ENCODE measurements at regions not wholly inside any gene's neighbourhood (a gene's known extent, or its start where the extent isn't known, plus 50 kb on each side); places are given as distances from the start of the nearest gene placed in this dataset.

DNA sequence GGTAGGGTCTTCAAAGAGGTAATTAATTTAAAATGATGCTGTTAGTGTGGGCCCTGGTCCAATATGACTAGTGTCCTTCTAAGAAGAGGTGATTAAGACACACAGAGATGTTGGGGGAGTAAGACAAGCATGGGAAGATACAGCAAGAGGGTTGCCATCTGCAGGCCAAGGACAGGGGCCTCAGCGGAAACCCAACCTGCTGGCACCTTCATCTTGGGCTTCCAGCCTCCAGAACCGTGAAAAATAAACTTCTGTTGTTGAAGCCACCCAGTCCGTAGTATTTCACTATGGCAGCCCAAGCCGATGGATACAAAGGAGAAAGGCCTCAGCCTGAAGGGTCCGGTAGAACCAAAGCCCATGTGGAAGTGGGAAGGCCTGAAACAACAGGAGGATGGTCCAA is 161.7 kb upstream of the UBE2E1 start:
- Histone ChIP-seq H3K27ac (ENCODE audit: low read depth, low read length) (no peak overlapping the region), H3K4me1 (ENCODE audit: control insufficient read depth, insufficient read depth, low read length) (no peaks in the 10 kb centered on the region), H3K9ac (ENCODE audit: low read length) (no peak overlapping the region), H3K27me3 (ENCODE audit: control insufficient read depth, insufficient read depth, low read length) (no peaks in the 10 kb centered on the region), H3K4me3 (ENCODE audit: low read length) (no peak overlapping the region), H3K36me3 (ENCODE audit: control insufficient read depth, insufficient read depth, low read length) (no peaks in the 10 kb centered on the region)

DNA sequence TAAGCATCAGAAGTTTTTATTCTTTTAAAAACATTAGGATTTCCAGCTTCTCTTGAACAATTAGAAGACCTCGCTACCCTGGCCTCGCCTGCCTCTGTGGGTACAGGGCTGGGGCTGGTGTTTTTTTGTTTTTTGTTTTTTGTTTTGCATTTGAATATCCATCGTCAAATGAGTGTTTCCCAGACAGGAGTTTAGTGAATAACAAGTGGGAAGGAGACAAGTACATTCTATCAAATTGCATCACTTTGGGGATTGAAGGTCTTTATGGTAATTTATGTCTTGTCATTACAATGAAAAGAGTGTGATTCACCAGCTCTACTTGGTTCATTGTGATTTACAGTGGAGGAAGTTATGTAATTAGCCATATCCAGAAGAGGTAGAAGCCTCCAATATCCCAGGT is 161.1 kb upstream of the UBE2E1 start:
- Histone ChIP-seq H3K36me3 (ENCODE audit: control insufficient read depth, insufficient read depth, low read length) (no peaks in the 10 kb centered on the region), H3K4me3 (ENCODE audit: low read length) (no peak overlapping the region)

DNA sequence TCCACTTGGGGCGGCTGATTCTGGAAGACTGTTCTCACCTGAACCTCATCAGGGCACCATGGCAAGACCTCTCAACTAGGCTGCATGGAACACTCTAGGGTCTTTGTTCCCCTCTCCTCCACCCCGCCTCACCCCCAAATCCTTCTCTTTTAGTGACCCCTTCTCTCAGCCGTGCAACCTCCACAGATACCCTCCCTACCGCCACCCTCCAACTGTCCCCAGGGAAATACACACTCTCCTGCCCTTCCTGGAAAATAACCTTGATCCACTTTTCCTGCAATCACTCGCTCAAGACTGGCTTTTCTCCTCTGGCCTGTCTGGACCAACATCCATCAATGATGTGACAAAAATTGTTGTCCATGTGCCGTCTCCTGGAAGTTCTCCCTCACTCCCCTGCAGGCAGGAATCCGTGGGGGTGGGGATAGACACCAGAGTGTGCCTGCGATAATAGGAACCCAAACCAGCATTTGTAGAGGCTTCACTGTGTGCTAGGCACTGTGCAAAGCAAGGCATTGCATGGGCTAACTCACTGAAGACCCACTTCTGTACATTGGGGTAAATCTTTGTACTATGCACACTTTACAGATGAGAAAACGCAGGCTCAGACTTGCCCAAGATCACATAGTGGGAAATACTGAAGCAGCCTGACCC is 160.1 kb upstream of the UBE2E1 start:
- H3K27ac ChIP-seq (ENCODE audit: low read depth, low read length) = no peak overlapping the region

More for the DNA sequence above, 161.1 kb upstream of the UBE2E1 start:
- Histone ChIP-seq H3K27me3 (ENCODE audit: control insufficient read depth, insufficient read depth, low read length) (no peaks in the 10 kb centered on the region), H3K27ac (ENCODE audit: low read depth, low read length) (no peak overlapping the region), H3K9ac (ENCODE audit: low read length) (no peak overlapping the region), H3K4me1 (ENCODE audit: control insufficient read depth, insufficient read depth, low read length) (no peaks in the 10 kb centered on the region)

DNA sequence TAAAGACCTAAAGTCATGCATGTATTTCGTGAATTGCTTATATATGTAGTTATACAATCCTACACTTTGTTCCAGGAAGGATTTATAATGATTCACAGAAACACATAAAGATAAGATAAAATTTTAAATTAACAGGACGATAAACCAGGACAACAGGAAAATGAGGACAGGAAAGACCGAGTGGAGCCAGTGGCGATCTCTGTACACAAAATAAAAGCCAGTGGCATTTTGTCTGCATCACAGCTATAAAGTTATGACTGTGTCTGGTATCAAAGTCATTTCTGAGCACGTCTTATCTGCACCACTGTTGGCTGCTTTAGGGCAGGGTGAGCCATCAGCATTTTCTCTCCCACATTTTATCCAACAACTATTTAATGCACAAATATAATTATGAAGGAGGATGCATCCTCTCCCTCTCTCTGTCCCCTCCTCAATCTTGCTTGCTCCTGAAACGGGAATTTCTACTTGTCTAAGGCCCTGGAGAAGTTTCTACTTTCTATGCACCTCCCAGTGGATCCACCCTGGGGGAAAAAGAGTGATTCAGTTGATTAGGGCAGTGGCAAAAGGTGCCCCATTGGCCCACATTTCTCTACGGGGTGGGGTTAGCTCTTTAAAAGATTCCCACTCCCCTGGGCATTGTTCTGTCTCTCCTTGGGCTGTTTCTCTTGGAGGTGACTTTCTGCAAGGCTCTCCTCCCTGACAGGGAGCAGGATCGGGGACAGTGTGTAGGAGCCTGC is 159.4 kb upstream of the UBE2E1 start:
- Histone ChIP-seq H3K27ac (ENCODE audit: low read depth, low read length) (no peak overlapping the region), H3K4me3 (ENCODE audit: low read length) (no peak overlapping the region), H3K9ac (ENCODE audit: low read length) (no peak overlapping the region), H3K27me3 (ENCODE audit: control insufficient read depth, insufficient read depth, low read length) (no peaks in the 10 kb centered on the region), H3K4me1 (ENCODE audit: control insufficient read depth, insufficient read depth, low read length) (no peaks in the 10 kb centered on the region), H3K36me3 (ENCODE audit: control insufficient read depth, insufficient read depth, low read length) (no peaks in the 10 kb centered on the region)

More for the DNA sequence above, 160.1 kb upstream of the UBE2E1 start:
- H3K27me3 ChIP-seq (ENCODE audit: control insufficient read depth, insufficient read depth, low read length) = no peaks in the 10 kb centered on the region
- H3K4me1 ChIP-seq (ENCODE audit: control insufficient read depth, insufficient read depth, low read length) = no peaks in the 10 kb centered on the region
- H3K36me3 ChIP-seq (ENCODE audit: control insufficient read depth, insufficient read depth, low read length) = no peaks in the 10 kb centered on the region
- no peak overlapping the region for H3K4me3 ChIP-seq (ENCODE audit: low read length)
- H3K9ac ChIP-seq (ENCODE audit: low read length) = no peak overlapping the region

DNA sequence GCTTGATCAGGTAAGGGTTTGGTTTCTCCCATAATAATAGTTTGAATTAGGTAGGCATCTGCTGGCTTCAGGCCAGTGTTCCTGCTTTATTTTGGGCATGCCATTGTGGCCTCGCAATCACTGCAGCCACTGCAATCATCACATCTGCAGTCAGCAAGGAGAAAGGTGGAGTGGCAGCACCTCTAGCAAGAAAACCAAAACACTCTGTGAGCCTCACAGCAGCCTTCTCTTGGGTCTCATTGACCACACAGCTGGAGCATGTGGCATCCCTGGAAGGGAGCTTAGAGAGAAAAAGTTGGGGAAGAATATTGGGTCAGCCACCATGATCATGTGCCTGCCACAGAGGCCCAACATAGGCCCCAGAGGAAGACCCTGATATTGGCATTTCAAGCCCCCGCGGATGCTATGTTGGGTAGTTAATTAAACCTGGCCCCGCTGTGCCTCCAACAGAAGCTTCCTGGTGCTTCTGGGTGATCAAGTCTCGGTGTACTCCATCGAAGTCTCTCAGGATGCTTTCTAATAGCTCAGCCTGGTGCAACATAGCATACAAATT is 158.0 kb upstream of the UBE2E1 start:
- no peak overlapping the region for H3K4me3 ChIP-seq (ENCODE audit: low read length)

DNA sequence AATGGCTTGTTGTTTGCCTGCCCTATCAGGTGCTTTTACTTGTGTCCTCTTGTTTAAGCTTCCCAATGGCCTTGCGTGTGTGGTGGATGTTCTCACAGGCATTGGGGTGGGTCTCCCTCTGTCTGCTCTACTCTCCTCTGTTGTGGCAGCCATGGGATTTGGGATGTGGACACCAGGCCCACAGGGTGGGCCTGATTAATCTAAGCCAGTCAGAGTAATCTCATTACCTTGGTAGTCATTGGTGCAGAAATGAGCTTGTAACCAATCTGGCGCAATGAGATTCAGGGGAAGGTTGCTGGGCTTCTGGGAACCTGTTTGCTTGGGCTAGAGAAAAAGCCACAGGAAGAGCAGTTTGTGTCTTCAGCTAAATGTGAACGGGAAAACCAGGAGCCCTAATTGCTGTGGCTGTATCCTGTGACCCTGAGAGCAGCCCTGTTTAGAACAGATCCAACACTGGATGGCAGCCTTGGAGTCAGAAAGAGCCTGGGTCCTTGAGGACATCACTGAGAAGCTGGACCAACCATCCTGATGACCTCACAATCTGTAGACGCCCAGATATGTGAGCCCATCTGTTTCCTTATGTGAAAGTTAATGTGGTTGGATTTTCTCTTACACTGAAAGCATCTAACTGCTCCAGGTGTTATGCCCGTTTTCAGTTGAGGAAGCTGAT is 157.3 kb upstream of the UBE2E1 start:
- no peaks in the 10 kb centered on the region for H3K27me3 ChIP-seq (ENCODE audit: control insufficient read depth, insufficient read depth, low read length)
- no peak overlapping the region for H3K27ac ChIP-seq (ENCODE audit: low read depth, low read length)

More for the DNA sequence above, 158.0 kb upstream of the UBE2E1 start:
- Histone ChIP-seq H3K36me3 (ENCODE audit: control insufficient read depth, insufficient read depth, low read length) (no peaks in the 10 kb centered on the region), H3K27me3 (ENCODE audit: control insufficient read depth, insufficient read depth, low read length) (no peaks in the 10 kb centered on the region), H3K4me1 (ENCODE audit: control insufficient read depth, insufficient read depth, low read length) (no peaks in the 10 kb centered on the region), H3K27ac (ENCODE audit: low read depth, low read length) (no peak overlapping the region), H3K9ac (ENCODE audit: low read length) (no peak overlapping the region)

DNA sequence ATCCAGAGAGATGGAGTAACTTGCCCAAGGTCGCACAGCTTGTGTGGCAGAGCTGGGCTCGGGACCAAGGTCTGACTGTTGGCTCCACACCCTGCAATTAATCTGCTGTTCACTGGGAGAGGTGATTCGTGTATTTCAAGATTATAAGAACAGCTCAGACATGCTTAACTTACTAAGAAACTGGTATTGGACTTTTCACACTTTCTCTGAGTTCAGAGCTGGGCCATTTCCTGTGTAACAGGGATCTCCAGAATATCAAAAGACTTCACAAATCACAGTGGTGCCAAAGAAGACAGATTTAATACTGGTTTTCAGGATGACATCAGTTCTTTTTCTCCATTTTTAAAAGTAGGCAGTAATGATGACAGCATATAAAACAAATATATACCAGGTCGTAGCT is 156.8 kb upstream of the UBE2E1 start:
- Histone ChIP-seq H3K27me3 (ENCODE audit: control insufficient read depth, insufficient read depth, low read length) (no peaks in the 10 kb centered on the region), H3K27ac (ENCODE audit: low read depth, low read length) (no peak overlapping the region), H3K4me3 (ENCODE audit: low read length) (no peak overlapping the region), H3K9ac (ENCODE audit: low read length) (no peak overlapping the region), H3K4me1 (ENCODE audit: control insufficient read depth, insufficient read depth, low read length) (no peaks in the 10 kb centered on the region), H3K36me3 (ENCODE audit: control insufficient read depth, insufficient read depth, low read length) (no peaks in the 10 kb centered on the region)

More for the DNA sequence above, 157.3 kb upstream of the UBE2E1 start:
- no peaks in the 10 kb centered on the region for H3K4me1 ChIP-seq (ENCODE audit: control insufficient read depth, insufficient read depth, low read length)
- no peaks in the 10 kb centered on the region for H3K36me3 ChIP-seq (ENCODE audit: control insufficient read depth, insufficient read depth, low read length)
- no peak overlapping the region for H3K9ac ChIP-seq (ENCODE audit: low read length)
- no peak overlapping the region for H3K4me3 ChIP-seq (ENCODE audit: low read length)

DNA sequence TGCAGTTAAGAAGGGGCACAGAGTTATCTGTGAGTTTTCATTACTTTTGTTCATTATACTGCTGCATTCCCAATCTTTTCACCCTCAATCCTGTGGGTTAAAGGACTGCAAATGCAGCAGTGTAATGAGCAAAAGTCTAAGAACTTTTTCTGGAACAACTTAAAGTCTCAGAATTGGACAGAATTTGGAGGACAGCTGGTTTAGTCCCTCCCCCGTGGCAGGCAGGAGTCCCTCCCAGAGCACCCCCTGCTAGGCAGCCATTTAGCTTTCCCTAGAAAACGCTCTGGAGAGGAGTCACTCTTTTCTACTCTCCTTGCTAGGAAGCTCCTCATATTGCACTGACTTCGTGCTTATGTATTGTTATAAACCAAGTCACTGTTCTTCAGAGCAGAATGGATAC is 156.3 kb upstream of the UBE2E1 start:
- Histone ChIP-seq H3K4me1 (ENCODE audit: control insufficient read depth, insufficient read depth, low read length) (no peaks in the 10 kb centered on the region), H3K36me3 (ENCODE audit: control insufficient read depth, insufficient read depth, low read length) (no peaks in the 10 kb centered on the region), H3K27ac (ENCODE audit: low read depth, low read length) (no peak overlapping the region), H3K27me3 (ENCODE audit: control insufficient read depth, insufficient read depth, low read length) (no peaks in the 10 kb centered on the region), H3K9ac (ENCODE audit: low read length) (no peak overlapping the region), H3K4me3 (ENCODE audit: low read length) (no peak overlapping the region)

DNA sequence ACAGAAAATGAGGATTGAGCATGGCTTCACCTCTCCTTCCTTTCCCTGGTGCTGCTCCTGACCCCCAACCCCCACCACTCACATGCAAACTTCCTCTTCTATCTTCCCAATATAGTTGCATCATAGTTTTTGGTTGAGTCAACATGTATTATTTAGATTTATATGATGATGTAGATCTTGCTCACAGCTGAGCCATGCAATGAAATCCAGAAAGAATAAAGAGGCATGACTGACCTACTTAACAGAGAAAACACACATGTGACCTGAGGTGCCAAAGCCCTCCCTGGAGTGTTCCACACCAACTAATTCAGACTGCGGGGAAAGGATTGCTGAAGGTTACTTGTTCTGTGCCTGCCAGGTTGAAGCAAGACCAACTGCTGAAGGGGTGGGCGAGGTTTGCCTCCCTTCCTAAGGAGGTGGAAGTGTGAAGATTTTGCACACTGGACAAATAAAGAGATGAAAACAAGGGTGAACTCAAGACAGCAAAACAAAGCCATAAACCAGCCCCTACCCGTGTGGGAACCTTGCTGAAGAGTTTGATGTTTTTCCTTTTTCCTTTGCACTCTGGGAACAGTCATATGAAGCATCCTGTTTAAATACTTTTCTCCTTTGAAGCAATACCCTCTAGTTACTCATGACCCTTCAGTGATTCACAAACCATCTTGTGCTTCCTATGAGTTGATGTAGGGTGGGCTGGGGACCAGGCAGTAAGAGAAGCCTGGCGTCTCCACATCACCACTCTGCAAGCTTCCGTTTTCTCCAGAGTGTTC is 155.2 kb upstream of the UBE2E1 start:
- Histone ChIP-seq H3K27me3 (ENCODE audit: control insufficient read depth, insufficient read depth, low read length) (no peaks in the 10 kb centered on the region), H3K27ac (ENCODE audit: low read depth, low read length) (no peak overlapping the region), H3K36me3 (ENCODE audit: control insufficient read depth, insufficient read depth, low read length) (no peaks in the 10 kb centered on the region), H3K9ac (ENCODE audit: low read length) (no peak overlapping the region), H3K4me1 (ENCODE audit: control insufficient read depth, insufficient read depth, low read length) (no peaks in the 10 kb centered on the region), H3K4me3 (ENCODE audit: low read length) (no peak overlapping the region)

DNA sequence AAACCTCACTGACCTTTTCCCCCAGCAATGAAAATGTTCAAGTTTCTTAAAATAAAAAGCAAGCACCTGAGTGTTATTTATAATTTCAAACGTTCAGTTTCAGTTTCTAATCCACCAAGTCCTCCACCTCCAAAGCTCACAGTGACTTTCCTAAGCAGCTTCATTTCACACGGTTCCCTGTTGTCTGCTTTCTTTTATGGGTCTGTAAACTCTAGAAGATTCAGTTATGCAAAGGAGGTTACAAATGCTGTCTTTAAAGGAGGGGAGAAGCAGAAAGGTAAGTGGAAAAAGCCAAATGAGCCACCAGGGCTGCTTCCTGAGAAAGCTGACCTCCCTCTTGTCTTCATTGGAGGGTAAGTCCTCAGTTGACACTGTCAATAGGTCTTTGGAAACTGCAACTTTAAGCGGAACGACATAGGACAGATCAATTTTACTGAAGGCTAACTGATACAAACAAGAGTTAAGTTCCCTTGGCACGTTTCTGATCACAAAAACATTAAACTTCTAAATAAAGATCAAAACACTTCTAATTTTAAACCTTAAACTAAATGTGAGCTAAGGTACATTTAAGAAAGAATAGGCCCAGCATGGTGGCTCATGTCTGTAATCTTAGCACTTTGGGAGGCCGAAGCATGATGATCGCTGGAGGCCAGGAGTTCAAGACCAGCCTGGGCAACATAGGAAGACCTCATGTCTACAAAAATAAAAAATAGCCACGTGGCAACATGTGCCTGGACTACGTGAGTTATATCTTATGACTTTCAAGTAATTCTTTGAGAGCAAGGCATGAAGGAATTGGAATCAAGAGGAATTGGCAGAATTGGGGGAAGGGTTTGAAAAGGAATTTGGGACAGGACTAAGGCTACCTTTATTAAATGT is 151.9 kb upstream of the UBE2E1 start:
- Histone ChIP-seq H3K4me1 (ENCODE audit: control insufficient read depth, insufficient read depth, low read length) (no peaks in the 10 kb centered on the region), H3K27ac (ENCODE audit: low read depth, low read length) (no peak overlapping the region), H3K36me3 (ENCODE audit: control insufficient read depth, insufficient read depth, low read length) (no peaks in the 10 kb centered on the region), H3K4me3 (ENCODE audit: low read length) (no peak overlapping the region), H3K27me3 (ENCODE audit: control insufficient read depth, insufficient read depth, low read length) (no peaks in the 10 kb centered on the region), H3K9ac (ENCODE audit: low read length) (no peak overlapping the region)

DNA sequence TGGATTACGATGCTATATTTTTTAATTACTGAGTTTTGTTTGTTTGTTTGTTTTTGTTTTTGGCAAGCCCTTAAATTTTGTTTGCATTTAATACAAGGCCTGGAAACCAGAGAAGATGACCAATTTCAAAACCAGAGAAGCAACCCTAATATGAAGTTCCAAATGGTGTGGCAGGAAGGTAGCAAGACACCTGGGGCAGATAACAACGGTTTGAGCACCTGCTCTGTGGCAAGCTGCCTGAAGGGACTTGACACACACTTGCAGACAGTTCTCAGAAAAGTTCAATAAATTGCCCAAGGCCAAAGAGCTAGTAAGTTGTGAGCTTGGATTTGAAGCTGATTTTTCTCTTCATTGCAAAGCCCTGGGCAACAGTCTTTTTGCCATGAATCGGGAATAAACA is 151.2 kb upstream of the UBE2E1 start:
- Histone ChIP-seq H3K4me3 (ENCODE audit: low read length) (no peak overlapping the region), H3K36me3 (ENCODE audit: control insufficient read depth, insufficient read depth, low read length) (no peaks in the 10 kb centered on the region), H3K27me3 (ENCODE audit: control insufficient read depth, insufficient read depth, low read length) (no peaks in the 10 kb centered on the region), H3K4me1 (ENCODE audit: control insufficient read depth, insufficient read depth, low read length) (no peaks in the 10 kb centered on the region), H3K9ac (ENCODE audit: low read length) (no peak overlapping the region), H3K27ac (ENCODE audit: low read depth, low read length) (no peak overlapping the region)
